Sigmoid colon (tissue), 4 donors: ENCODE measurements at regions not wholly inside any gene's neighbourhood (a gene's known extent, or its start where the extent isn't known, plus 50 kb on each side); places are given as distances from the start of the nearest gene placed in this dataset.

Experiments used
- CTCF ChIP-seq, 4 experiments: fragments of 450-650 bp in 3 of 4; fragments of 200-600 bp in 1 of 4; IDR thresholded peaks; one replicate each; pipeline ENCODE4 v1.5.1; 2016 to 2019; ENCODE audit warnings: antibody characterized with exemption in 4 of 4, mild to moderate bottlenecking in 3 of 4, moderate library complexity in 2 of 4
- EP300 ChIP-seq, 4 donors: sonication (generic); formaldehyde crosslinking; IDR thresholded peaks; one replicate each; pipeline ENCODE4 v1.6.1; 2017; ENCODE audit warnings: antibody characterized with exemption in 4 of 4
- POLR2A ChIP-seq, 2 donors: fragments of 450-650 bp; IDR thresholded peaks; one replicate each; pipeline ENCODE4 v1.6.1; 2016; ENCODE audit warnings: antibody characterized with exemption in 2 of 2, mild to moderate bottlenecking in 2 of 2, moderate library complexity in 2 of 2

GRCh38 chr2:5617358-5617757 lies 74.8 kb upstream of the SOX11 start:
- TF ChIP-seq POLR2A (IDR thresholded peaks at IDR 0.05) (no peak), CTCF (IDR thresholded peaks at IDR 0.05) (no peak), EP300 (IDR thresholded peaks at IDR 0.05) (no peak)
